ENCODE measurements at regions not wholly inside any gene's neighbourhood (a gene's known extent, or its start where the extent isn't known, plus 50 kb on each side); places are given as distances from the start of the nearest gene placed in this dataset.

- H3K27me3 ChIP-seq: peaks cover 25 to 35% of the 10 kb centered on the region in 2 donors
- peak overlapping the region; percentile 4 to 68 for H3K27ac ChIP-seq
- no peak for TF ChIP-seq CTCF (IDR thresholded peaks at IDR 0.05)
- H3K9me3 ChIP-seq: no peaks in the 10 kb centered on the region
- no peaks in the 10 kb centered on the region for H3K4me1 ChIP-seq
- peak overlapping the region; percentile 32 to 54 for H3K4me3 ChIP-seq
- H3K36me3 ChIP-seq: no peaks in the 10 kb centered on the region
- no peak for DNase-seq (ENCODE audit: low spot score)
Observed at GRCh38 chr6:26250698-26251044, 114.3 kb upstream of the BTN3A2 start.

GRCh38 chr6:26251354-26252076, 113.5 kb upstream of the BTN3A2 start:
- H3K27me3 ChIP-seq: peaks cover 25 to 35% of the 10 kb centered on the region in 2 donors
- peak overlapping the region; percentile 27 to 54 for H3K4me3 ChIP-seq
- H3K27ac ChIP-seq: peak overlapping the region; percentile 52 to 57
- no peaks in the 10 kb centered on the region for H3K9me3 ChIP-seq
- no peak for TF ChIP-seq CTCF (IDR thresholded peaks at IDR 0.05)
- no peak for DNase-seq (ENCODE audit: low spot score)
- no peaks in the 10 kb centered on the region for H3K36me3 ChIP-seq
- no peaks in the 10 kb centered on the region for H3K4me1 ChIP-seq

GRCh38 chr6:26252077-26252472, 112.9 kb upstream of the BTN3A2 start:
- Histone ChIP-seq H3K4me1 (no peaks in the 10 kb centered on the region), H3K4me3 (peak overlapping the region; percentile 27 to 54), H3K36me3 (no peaks in the 10 kb centered on the region), H3K27me3 (peaks cover 25 to 35% of the 10 kb centered on the region in 2 donors), H3K27ac (peak overlapping the region in 1 of 2 donors; percentile 52), H3K9me3 (no peaks in the 10 kb centered on the region)
- TF ChIP-seq CTCF (IDR thresholded peaks at IDR 0.05): no peak
- DNase-seq (ENCODE audit: low spot score): no peak

- DNase-seq (ENCODE audit: low spot score): no peak
- H3K27me3 ChIP-seq: peaks cover 20 to 23% of the 10 kb centered on the region in 2 donors
- no peak overlapping the region for H3K27ac ChIP-seq
- H3K4me1 ChIP-seq: no peaks in the 10 kb centered on the region
- H3K9me3 ChIP-seq: no peaks in the 10 kb centered on the region
- H3K4me3 ChIP-seq: no peak overlapping the region
- H3K36me3 ChIP-seq: no peaks in the 10 kb centered on the region
- no peak for TF ChIP-seq CTCF (IDR thresholded peaks at IDR 0.05)
Observed at GRCh38 chr6:26254724-26255123, 110.3 kb upstream of the BTN3A2 start.

GRCh38 chr6:26257272-26257671, 107.7 kb upstream of the BTN3A2 start:
- Histone ChIP-seq H3K27me3 (peaks cover 4 to 7% of the 10 kb centered on the region in 2 donors), H3K9me3 (no peaks in the 10 kb centered on the region), H3K4me3 (no peak overlapping the region), H3K27ac (no peak overlapping the region), H3K36me3 (no peaks in the 10 kb centered on the region), H3K4me1 (no peaks in the 10 kb centered on the region)
- no peak for DNase-seq (ENCODE audit: low spot score)
- TF ChIP-seq CTCF (IDR thresholded peaks at IDR 0.05): no peak

Measured in right atrium auricular region (tissue), 2 donors.